Fibroblast of peridontal ligament (primary cell): ENCODE measurements at regions not wholly inside any gene's neighbourhood (a gene's known extent, or its start where the extent isn't known, plus 50 kb on each side); places are given as distances from the start of the nearest gene placed in this dataset.
"Not testable (repeated sequence)": the region's sequence is repeated elsewhere in the genome, so short reads cannot be mapped to it uniquely, and the experiment has no call there.

Experiments used
- DNase-seq: peaks from one replicate; pipeline ENCODE4 v3.0.0-alpha.2; 2010; ENCODE audit errors: extremely low read depth

DNA sequence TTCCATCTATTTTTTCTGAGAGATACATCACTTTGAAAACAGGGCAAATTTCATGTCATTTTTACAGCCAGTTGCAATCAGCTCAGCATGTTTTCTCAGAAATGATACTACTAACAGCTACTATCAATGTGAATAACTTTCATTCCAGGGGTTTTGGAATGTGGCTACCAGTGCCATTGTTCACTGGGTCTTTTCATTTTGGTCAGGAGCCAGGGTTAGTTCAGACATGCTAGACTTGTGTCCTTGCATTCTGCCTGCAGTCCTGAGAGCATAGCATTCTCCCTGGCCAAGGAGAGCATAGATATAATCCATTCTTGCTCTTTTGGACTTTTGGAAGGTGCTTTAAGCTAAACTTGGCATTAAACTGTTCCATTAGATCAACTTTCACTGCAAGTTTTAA, 160.9 kb upstream of the NEBL start:
- no peak for DNase-seq

DNA sequence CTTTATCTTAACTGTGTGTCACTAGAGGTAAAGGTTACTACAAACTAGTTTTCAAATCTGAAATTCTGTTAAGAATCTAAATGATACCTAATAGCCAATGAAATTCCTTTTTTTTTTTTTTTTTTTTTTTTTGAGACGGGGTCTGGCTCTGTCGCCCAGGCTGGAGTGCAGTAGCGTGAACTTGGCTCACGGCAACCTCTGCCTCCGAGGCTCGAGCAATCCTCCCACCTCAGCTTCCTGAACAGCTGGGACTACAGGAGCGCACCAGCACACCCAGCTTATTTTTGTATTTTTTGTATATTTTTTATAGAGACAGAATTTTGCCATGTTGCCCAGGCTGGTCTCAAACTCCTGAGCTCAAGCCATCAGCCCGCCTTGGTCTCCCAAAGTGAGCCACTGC, 160.3 kb upstream of the NEBL start:
- DNase-seq, result no peak

DNA sequence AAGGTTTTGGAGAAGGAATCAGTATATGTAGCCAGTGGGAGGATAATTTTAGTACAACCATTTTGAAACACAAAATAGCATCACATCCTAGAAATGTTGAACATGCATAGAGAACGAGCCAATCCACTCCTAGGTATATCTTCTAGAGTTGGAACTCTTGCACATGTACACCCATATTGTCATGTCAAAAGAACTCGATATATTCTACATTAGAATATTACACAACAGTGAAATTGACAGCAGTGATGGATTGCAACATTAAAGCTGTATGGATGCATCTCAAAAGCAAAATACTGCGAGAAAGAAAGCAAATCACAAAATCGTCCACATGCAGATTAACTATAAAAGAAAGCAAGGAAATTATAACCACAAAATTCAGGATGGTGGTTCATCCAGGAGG, 159.3 kb upstream of the NEBL start:
- DNase-seq, result no peak

DNA sequence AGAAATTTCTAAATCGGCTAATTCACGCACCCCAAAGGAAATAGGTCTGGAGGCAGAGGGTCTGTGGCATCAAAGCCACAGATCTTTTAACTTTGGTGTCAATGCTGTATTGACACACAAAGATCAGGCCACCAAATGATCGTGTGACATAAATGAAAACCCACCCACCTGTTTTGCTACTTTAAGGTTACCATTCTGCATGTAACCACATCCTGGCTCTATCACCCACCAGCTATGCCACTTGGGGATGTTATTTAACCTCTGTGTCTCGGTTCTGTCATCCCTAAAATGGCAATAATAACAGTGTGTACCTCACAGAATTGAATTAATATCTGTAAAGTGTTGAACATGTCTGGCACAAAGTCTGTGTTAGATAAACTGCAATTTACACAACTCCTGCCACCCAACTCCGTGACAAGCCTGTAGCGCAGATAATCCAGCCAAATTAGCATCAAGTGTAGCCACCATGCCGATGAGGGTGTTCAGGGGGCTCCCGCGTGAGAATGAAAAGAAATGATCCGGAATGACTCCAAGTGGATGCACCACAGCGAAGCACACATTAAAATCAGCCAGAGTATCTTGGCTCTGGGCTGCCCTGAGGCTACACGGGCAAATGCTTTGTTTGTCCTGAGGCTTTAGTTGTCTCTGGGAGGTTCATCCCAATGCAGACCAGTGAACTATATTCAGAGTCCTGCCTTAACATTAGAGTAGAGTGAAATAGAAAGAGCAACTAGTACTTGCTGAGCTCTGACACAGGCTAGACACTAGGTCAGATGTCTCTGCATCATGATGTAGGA, 158.4 kb upstream of the NEBL start:
- no peak for DNase-seq

DNA sequence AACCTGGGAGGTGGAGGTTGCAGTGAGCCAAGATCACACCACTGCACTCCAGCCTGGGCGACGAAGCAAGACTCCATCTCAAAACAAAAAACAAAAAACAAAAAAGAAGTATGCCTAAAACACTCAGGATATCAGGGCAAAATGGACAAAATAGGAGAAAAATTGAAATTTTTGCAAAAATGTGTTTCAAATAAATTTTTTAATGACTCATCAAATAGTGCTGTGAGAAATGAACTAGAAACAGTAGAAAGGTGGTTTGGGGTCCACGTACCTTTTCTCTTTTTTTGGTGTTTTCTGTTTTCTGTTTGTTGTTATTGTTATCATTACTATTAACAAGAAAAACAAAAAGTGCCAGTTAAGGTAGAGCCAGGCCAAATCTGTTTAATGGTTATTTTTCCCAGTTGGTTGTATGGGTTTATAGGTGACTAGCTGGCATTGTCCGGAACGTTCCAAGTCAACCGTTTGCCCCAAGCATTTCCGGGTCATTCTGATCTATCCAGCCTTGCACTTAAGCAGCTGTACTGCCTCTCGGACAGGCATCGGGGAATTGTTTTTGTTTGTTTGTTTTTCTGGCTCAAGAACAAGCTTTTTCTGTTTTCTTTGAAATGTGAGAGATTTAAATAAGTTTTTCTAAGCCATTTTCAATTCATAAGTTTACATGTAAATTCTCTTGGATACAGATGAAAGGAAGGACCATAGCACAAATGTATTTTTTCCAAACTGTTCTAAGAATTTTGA, 157.0 kb upstream of the NEBL start:
- DNase-seq, result no peak

DNA sequence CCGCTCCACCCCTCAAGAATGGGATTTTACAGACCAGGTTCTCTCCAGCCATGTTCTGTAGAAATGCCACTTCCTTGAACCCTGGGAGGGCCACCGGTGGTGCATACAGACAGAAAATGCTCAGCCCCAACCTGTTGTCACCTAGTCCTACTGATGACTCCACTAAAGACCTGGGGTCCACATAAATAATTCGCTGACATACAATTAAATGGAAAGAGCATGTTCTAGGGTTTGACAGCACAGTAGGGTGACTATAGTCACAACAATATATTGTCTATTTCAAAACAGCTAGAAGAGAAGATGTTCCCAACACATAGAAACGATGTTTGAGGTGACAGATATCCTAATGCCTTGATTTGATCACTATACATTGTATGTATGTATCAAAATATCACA, 155.6 kb upstream of the NEBL start:
- DNase-seq, result no peak

DNA sequence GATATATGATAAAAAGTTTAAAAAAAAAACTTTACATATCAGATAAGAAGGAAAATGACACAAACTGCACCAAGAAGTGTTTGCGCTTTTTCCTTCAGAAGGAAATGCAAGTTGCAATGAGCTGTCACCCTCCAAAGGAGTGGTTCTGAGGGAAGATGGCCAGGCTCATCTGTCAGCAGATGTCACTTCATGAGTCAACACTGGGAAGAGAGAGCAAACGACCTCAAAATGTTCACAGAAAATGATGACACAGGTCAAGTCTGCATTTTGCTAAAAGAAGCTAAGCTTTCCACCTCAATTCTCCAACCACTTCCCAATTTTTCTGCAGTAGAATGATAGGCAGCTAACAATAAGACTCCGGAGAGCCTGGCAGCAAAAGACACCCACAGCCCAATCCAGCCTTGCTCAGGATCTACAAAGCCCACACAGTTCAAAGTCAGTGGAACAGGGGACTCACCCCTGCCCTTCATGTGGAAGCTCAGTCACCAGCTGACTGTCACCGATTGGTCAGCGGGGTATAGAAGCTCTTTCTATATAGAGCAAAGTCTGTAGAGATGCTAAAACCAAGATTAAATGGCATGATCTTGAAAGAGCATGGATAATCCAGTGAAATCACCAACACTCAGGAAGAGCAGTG, 155.1 kb upstream of the NEBL start:
- DNase-seq, result no peak

DNA sequence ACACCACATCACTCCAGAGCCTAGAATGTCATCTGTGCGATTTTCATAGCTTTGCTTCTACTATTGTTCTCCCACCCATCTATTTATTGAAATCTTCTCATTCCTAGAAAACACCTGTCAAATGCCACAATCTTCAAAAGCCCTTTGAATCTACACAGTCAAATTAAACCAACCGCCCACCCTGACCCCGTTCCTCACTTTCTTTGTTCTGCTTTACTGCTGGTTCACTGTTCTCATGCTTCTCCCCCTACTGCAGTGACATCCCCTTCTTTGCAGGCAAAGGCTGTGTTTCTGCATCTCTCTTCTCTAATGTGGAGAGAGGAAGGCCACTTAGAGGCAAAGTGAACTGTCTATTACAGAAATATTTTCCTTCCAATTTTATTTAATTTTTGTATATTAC, 152.4 kb upstream of the NEBL start:
- DNase-seq, result no peak

DNA sequence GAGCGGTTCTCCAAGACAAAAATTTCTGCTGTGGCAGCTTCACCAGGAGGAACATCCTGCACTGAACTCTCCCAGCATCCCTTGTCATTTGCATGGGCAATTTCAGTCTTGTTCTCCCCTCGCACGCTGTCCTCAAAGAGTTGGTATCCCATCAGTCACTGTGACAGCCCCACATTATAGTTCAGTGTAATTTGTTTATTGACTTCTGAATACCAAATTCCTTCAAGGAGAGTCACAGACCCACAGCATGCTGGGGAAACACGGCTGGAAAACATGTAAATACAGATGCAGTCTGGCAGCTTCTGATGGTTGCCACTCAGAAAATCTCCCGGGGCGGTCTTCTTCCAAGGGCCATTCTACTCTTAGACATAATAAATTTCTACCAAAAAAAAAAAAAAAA, 151.0 kb upstream of the NEBL start:
- no peak for DNase-seq

DNA sequence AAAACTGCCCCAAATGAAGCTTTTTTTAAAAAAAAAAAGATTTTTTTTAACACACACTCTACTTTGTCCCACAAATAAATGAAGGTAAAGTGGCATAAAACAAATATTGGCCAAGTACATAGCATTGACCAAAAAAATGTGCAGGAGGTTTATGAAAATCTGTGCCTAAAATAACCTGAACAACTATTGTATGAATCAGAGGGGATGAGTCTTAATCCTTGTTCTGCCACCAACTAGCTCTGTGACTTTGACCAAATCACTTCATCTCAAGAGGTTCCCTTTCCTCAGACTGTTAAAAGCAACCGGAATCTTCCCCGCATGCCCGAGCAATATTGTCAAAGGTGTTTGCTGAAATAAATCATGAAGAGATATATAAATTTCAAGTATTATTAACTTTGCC, 150.4 kb upstream of the NEBL start:
- no peak for DNase-seq

DNA sequence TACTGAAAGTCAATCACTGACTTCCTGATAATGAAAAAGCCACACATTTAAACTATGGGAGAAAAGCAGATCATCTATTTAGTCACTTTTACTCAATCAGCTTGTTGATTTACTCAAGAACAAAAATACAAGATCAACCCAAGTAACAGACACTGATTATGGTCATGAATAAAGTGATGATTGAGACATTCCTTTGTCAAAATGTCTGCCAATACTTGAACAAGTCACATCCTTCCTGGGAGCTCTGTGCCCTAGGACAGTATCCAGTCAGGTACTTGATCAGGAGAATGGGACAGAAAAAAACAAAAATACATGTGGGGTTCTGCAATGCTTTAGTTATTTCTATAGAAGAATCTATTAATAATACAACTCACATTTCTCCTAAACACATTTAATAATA, 150.0 kb upstream of the NEBL start:
- no peak for DNase-seq

DNA sequence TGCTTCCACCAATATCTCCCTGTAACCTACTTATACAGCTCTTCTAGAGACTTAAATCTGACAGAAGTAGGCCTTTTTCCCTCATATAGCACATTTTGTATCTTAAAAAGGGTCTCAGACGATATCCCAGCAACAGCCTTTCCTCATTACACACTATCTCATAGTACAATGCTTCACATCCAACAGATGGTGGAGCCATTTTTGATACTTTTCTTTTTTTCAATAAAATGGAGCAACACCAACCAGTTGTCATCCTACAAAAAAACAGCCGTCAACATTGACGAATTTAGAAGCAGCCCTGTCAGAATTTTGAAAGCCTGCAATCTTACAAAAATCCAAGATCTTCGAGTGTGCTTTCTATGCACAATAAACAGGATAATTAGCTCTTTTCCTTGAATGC, 145.9 kb upstream of the NEBL start:
- DNase-seq, result no peak

DNA sequence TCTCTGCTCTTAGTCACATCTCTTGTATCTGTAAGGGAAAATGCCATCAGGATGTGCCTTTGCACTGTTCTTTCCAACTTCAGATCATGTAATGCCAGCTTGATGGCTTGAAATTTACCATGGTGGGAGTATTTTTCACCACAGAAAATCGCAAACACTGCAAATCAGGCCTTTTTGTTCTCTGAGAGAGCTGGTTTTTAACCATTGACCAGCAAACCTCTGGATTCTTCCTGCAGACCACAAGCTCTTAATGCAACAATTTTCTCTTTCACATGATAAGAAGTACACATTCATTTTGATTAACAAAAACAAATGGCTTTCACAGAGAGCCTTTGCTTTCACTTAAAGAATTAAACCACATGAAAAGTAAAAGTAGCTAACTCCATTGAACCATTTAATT, 145.4 kb upstream of the NEBL start:
- DNase-seq, result no peak

DNA sequence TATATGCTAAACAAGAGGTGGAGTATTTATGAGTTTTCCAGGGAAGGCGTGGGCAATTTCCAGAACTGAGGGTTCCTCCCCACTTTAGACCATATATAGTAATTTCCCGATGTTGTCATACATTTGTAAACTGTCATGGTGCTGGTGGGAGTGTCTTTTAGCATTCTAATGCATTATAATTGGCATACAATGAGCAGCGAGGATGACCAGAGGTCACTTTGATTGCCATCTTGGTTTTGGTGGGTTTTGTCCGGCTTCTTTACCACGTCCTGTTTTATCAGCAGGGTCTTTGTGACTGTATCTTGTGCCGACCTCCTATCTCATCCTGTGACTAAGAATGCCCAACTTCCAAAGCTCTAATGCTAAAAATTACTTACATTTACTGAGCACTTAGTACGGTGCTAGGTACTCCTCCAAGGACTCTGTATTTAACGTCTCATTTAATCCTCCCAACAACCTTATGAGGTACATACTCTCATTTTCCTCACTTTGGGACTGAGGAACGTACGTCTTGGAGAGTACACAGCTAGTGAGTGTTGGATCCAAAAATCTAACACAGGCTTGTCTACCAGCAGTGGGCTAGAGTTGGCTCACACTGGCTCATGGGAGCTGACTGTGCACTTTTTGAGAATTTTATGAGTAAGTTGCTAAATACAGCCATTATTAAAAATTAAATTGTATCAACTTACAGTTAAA, 144.8 kb upstream of the NEBL start:
- DNase-seq, result no peak

DNA sequence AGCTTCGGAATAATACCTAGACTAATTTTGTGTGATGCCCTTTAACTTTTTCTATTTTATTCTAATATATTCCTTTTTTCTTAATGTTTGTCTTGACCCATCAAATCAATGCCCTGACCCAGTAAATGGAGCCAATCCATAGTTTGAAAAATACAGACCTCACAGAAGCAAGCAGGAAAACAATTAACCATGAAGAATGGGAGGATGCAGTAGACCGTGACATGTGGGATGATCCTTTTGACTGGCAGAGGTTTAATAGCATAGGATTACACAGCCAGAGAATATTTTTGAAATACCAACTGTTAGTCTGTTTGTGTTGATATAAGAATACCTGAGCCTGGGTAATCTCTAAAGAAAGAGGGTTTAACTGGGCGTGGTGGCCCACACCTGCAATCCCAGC, 142.6 kb upstream of the NEBL start:
- DNase-seq, result no peak

DNA sequence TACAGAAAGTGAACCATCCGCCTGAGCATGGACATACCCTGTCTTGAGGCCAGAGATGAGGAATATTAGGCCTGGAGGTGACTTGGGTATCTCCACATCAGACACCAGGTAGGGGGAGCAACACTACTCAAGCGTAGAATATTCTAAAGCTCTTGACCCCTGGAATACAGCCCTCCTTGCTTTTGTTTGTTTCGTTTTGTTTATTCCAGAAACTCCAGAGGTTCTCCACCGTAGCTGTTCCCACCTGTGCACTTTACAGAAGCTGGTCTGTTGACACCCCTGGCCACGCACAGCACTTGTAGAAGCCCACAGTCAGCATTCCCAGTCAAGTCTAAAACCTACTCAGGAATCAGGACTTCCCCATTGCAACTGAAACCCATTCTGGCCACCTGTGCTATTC, 139.6 kb upstream of the NEBL start:
- no peak for DNase-seq

DNA sequence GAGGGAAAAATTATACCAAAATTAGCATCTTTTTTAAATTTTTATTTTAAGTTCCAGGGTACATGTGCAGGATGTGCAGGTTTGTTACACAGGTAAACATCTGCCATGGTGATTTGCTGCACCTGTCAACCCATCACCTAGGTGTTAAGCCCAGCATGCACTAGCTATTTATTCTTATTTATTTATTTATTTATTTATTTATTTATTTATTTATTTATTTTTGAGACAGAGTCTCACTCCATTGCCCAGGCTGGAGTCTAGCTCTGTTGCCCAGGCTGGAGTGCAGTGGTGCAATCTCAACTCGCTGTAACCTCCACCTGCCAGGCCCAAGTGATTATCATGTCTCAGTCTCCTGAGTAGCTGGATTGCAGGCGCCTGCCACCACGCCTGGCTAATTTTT, 137.7 kb upstream of the NEBL start:
- not testable (repeated sequence) for DNase-seq

DNA sequence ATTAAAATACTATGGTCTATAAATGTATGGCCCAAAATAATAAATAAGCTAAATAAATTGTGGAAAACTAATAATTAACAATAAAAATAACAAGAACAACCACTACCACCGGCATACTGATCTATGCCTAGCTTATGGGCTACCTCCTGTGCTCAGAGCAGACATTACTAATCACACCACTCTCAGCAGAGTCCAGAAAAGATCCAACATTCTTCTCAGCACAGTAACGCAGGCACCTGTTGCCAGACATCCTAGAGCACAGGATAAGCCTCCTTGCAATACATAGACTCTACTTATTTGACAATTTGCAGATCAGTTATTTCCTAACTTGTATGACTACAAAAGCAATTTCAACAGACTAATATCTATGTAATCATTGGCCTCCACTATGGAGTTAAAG, 137.1 kb upstream of the NEBL start:
- DNase-seq, result no peak

DNA sequence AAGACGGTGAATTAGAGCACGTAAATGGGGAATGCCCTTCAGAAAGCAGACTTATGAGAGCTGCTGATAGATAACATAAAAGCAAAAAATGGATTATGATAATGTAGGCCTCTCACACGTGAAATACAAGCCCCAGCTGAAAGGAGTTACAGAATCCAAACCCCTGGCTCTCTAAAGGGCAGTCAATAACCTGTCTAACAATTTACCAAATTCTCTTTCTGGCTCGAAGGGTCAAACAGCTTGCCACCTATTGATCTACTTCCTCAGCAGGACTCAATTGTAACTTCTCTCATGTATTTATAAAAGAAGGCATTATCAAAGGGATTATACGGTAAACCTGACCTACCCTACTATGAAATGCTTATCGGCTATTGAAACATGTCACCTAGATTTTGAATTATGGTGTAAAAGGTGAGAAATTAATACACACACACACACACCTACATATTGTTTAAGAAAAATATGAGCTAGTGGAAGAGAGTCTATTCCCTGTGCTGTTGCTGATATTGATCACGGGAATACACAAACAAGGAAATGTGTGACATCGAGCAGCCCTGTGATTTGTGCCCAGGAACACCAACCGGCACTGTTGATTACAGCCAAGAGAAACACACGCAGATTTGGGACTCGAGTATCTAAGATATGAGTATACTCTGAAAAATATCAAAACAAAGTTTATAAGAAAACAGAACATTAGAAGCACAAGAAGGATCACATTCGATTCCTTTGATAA, 135.6 kb upstream of the NEBL start:
- no peak for DNase-seq

DNA sequence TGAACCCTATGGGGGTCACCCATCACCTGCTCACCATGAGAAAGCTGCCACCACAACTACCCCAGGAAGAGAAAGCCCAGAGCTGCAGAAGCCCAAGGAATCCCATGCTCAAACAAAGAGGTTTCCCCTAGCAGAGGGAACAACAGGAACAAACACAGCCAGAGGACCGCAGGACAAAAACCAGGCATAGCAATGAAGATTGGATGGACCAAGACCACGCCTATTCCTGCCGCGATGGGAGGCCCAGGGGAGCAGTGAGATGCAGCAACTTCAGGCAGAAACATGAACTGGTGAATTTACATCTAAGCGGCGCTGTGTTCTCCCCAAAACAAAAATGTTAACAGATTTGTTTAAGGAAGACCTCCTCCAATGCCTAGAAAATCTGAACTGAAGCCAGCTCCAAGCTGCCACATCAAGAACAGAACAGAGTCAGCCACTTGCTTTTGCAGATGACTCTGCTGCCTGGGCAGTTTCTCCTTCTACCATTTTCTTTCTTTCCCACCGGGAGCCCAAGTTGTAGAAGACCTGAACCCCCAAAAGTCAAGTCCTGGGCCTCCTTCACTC, 134.2 kb upstream of the NEBL start:
- DNase-seq, result no peak

DNA sequence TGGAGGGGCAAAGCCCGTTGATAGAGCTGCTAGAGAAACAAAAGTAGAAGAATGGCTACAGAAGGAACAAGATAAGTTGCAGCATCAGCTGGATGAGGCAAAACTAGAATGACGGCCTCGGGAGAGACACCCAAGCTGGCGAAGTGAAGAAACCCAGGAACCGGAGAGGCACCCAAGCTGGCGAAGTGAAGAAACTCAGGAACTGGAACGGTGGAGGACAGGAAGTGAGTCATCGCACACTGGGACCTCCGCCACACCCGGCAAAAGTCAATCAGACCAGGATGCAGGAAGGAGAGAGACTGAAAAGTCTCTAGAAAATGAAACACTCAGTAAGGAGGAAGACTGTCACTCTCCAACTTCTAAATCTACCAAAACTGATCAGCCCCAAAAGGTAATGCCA, 133.0 kb upstream of the NEBL start:
- no peak for DNase-seq

DNA sequence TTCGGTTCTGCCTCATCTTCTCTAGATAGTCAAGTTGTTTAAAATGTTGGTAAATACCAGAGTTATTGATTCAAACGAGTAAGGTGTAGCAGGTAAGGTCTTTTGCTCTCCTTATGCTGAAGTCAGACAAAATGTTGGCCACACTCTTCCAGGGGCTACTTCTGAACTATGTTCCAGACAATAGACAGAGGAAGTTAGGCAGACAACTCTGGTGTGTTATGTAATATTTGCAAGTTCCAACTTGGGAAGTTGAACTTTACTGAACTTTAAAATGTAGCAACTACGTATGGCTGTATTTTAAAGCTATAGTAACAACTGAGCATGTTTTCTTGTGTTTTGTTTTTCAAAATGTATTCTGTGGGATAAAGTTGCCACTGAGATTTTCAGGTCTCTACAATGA, 125.7 kb upstream of the NEBL start:
- DNase-seq, result no peak
